IPS-NIHi7 (cell line): ENCODE measurements at regions not wholly inside any gene's neighbourhood (a gene's known extent, or its start where the extent isn't known, plus 50 kb on each side); places are given as distances from the start of the nearest gene placed in this dataset.

ENCODE experiments used
- DNase-seq: peaks from one replicate; pipeline ENCODE4 v3.0.0; 2012; ENCODE audit warnings: mixed read lengths; ENCODE audit errors: extremely low spot score

- peak; percentile 41 for DNase-seq
These were observed 54.1 kb upstream of the ATP2C1 start for GRCh38 chr3:130839813-130840212.

GRCh38 chr3:130841357-130841756 lies 52.5 kb upstream of the ATP2C1 start:
- DNase-seq, result no peak

GRCh38 chr3:130843441-130843840 lies 50.4 kb upstream of the ATP2C1 start:
- DNase-seq, result no peak
